Mononuclear cell (primary cell): ENCODE measurements at regions not wholly inside any gene's neighbourhood (a gene's known extent, or its start where the extent isn't known, plus 50 kb on each side); places are given as distances from the start of the nearest gene placed in this dataset.

ENCODE experiments used
- H3K27me3 ChIP-seq: 2 replicates; pipeline ENCODE4 v1.6.0; 2011; ENCODE audit warnings: low read length, control low read depth; ENCODE audit not compliant: insufficient read depth
- H3K4me1 ChIP-seq: 2 replicates; pipeline ENCODE4 v1.5.1; 2011; ENCODE audit warnings: mild to moderate bottlenecking, low read length, control low read depth; ENCODE audit not compliant: insufficient read depth
- H3K4me3 ChIP-seq: 2 replicates; pipeline ENCODE4 v1.5.1; 2011; ENCODE audit warnings: mild to moderate bottlenecking, low read length, moderate library complexity
- H3K9me3 ChIP-seq: 2 replicates; pipeline ENCODE4 v1.5.1; 2011; ENCODE audit warnings: low read depth, mild to moderate bottlenecking, control low read depth, low read length

- Histone ChIP-seq H3K9me3 (no peaks in the 10 kb centered on the region), H3K27me3 (no peaks in the 10 kb centered on the region), H3K4me1 (no peaks in the 10 kb centered on the region), H3K4me3 (no peak overlapping the region)
These were observed 52.4 kb upstream of the WDR26 start for GRCh38 chr1:224486801-224487583.

- H3K4me1 ChIP-seq: no peaks in the 10 kb centered on the region
- no peaks in the 10 kb centered on the region for H3K9me3 ChIP-seq
- no peaks in the 10 kb centered on the region for H3K27me3 ChIP-seq
- no peak overlapping the region for H3K4me3 ChIP-seq
These were observed 54.4 kb upstream of the WDR26 start for GRCh38 chr1:224488806-224489499.

GRCh38 chr1:224489534-224490365 lies 55.2 kb upstream of the WDR26 start:
- H3K9me3 ChIP-seq: no peaks in the 10 kb centered on the region
- no peaks in the 10 kb centered on the region for H3K27me3 ChIP-seq
- H3K4me1 ChIP-seq: no peaks in the 10 kb centered on the region
- H3K4me3 ChIP-seq: no peak overlapping the region

GRCh38 chr1:224490549-224491537 lies 56.2 kb upstream of the WDR26 start:
- H3K27me3 ChIP-seq: no peaks in the 10 kb centered on the region
- H3K4me1 ChIP-seq: peaks cover 2% of the 10 kb centered on the region
- no peaks in the 10 kb centered on the region for H3K9me3 ChIP-seq
- no peak overlapping the region for H3K4me3 ChIP-seq

GRCh38 chr1:224492015-224492414 lies 57.4 kb upstream of the WDR26 start:
- no peaks in the 10 kb centered on the region for H3K27me3 ChIP-seq
- H3K9me3 ChIP-seq: no peaks in the 10 kb centered on the region
- H3K4me1 ChIP-seq: peaks cover 10% of the 10 kb centered on the region
- H3K4me3 ChIP-seq: no peak overlapping the region

- no peaks in the 10 kb centered on the region for H3K9me3 ChIP-seq
- no peaks in the 10 kb centered on the region for H3K27me3 ChIP-seq
These were observed 58.0 kb upstream of the WDR26 start for GRCh38 chr1:224492632-224493031.

GRCh38 chr1:224493269-224493668 lies 58.7 kb upstream of the WDR26 start:
- no peak overlapping the region for H3K4me3 ChIP-seq
- H3K27me3 ChIP-seq: no peaks in the 10 kb centered on the region
- no peaks in the 10 kb centered on the region for H3K9me3 ChIP-seq
- peaks cover 22% of the 10 kb centered on the region for H3K4me1 ChIP-seq

More at GRCh38 chr1:224492632-224493031, 58.0 kb upstream of the WDR26 start:
- peaks cover 16% of the 10 kb centered on the region for H3K4me1 ChIP-seq
- H3K4me3 ChIP-seq: no peak overlapping the region

- Histone ChIP-seq H3K9me3 (no peaks in the 10 kb centered on the region), H3K27me3 (no peaks in the 10 kb centered on the region), H3K4me3 (no peak overlapping the region), H3K4me1 (peaks cover 33% of the 10 kb centered on the region)
These were observed 59.7 kb upstream of the WDR26 start for GRCh38 chr1:224494343-224494742.

- H3K4me3 ChIP-seq: no peak overlapping the region
These were observed 61.3 kb upstream of the WDR26 start for GRCh38 chr1:224495866-224496265.

GRCh38 chr1:224496826-224497225 lies 62.2 kb upstream of the WDR26 start:
- Histone ChIP-seq H3K4me1 (peaks cover 45% of the 10 kb centered on the region), H3K4me3 (no peak overlapping the region), H3K9me3 (no peaks in the 10 kb centered on the region), H3K27me3 (no peaks in the 10 kb centered on the region)

More at GRCh38 chr1:224495866-224496265, 61.3 kb upstream of the WDR26 start:
- Histone ChIP-seq H3K4me1 (peaks cover 41% of the 10 kb centered on the region), H3K9me3 (no peaks in the 10 kb centered on the region), H3K27me3 (no peaks in the 10 kb centered on the region)

- H3K4me3 ChIP-seq: no peak overlapping the region
- peaks cover 55% of the 10 kb centered on the region for H3K4me1 ChIP-seq
- no peaks in the 10 kb centered on the region for H3K9me3 ChIP-seq
- H3K27me3 ChIP-seq: no peaks in the 10 kb centered on the region
These were observed 63.3 kb upstream of the WDR26 start for GRCh38 chr1:224497714-224498573.

- no peaks in the 10 kb centered on the region for H3K9me3 ChIP-seq
- peaks cover 62% of the 10 kb centered on the region for H3K4me1 ChIP-seq
- no peak overlapping the region for H3K4me3 ChIP-seq
- H3K27me3 ChIP-seq: no peaks in the 10 kb centered on the region
These were observed 64.1 kb upstream of the WDR26 start for GRCh38 chr1:224498574-224499170.

GRCh38 chr1:224499204-224499603 lies 64.6 kb upstream of the WDR26 start:
- H3K27me3 ChIP-seq: no peaks in the 10 kb centered on the region
- H3K9me3 ChIP-seq: no peaks in the 10 kb centered on the region
- H3K4me3 ChIP-seq: no peak overlapping the region
- H3K4me1 ChIP-seq: peaks cover 68% of the 10 kb centered on the region
